H1 (cell line): ENCODE measurements at regions not wholly inside any gene's neighbourhood (a gene's known extent, or its start where the extent isn't known, plus 50 kb on each side); places are given as distances from the start of the nearest gene placed in this dataset.

Source experiments
- CTCF ChIA-PET: fragments of 300-600 bp; sonication (Branson Sonifier 250); formaldehyde crosslinking; loops from one replicate; lab custom pipeline; 2021; ENCODE audit not compliant: partially characterized antibody; lab: Charles Lee
- POLR2A ChIA-PET: fragments of 300-600 bp; sonication (Branson Sonifier 250); formaldehyde crosslinking; loops from one replicate; lab custom pipeline; 2021; ENCODE audit warnings: inconsistent platforms; ENCODE audit not compliant: partially characterized antibody; lab: Charles Lee
- DNase-seq, 2 experiments: peaks; one replicate each; pipeline versions ENCODE4 v3.0.0 to v3.0.0-alpha.2; 2010 to 2022; ENCODE audit warnings: low spot score in 2 of 2, low read depth in 1 of 2, mixed read lengths in 1 of 2
- FAIRE-seq: peaks from 2 replicates; lab custom pipeline; 2011; peaks lifted over from hg19 to GRCh38; lab: Jason Lieb, UNC
- H2AFZ ChIP-seq: 2 replicates; pipeline ENCODE4 v1.8.1; 2012; ENCODE audit warnings: low read length, inconsistent platforms
- H2AK5ac ChIP-seq: 2 replicates; pipeline ENCODE4 v1.6.1; 2013; ENCODE audit warnings: low read depth, low read length
- H2BK120ac ChIP-seq: replicated peaks from 2 replicates; pipeline ENCODE3; 2013; ENCODE audit warnings: low read depth, low read length, inconsistent platforms
- H2BK12ac ChIP-seq: 2 replicates; pipeline ENCODE4 v1.6.1; 2013; ENCODE audit warnings: low read depth, low read length
- H2BK15ac ChIP-seq: 2 replicates; pipeline ENCODE4 v1.6.1; 2013; ENCODE audit warnings: low read length
- H2BK20ac ChIP-seq: 2 replicates; pipeline ENCODE4 v1.6.1; 2013; ENCODE audit warnings: low read length
- H2BK5ac ChIP-seq: 2 replicates; pipeline ENCODE4 v1.6.1; 2013; ENCODE audit warnings: low read depth, low read length
- H3K14ac ChIP-seq: 2 replicates; pipeline ENCODE4 v1.6.1; 2013; ENCODE audit warnings: inconsistent platforms; ENCODE audit not compliant: insufficient read length
- H3K18ac ChIP-seq: 2 replicates; pipeline ENCODE4 v1.6.1; 2013; ENCODE audit warnings: low read length; ENCODE audit errors: extremely low read depth
- H3K23ac ChIP-seq: 2 replicates; pipeline ENCODE4 v1.6.1; 2013; ENCODE audit warnings: inconsistent platforms; ENCODE audit not compliant: insufficient read length
- H3K23me2 ChIP-seq: 2 replicates; pipeline ENCODE4 v1.6.1; 2013; ENCODE audit warnings: low read depth, low read length
- H3K27ac ChIP-seq: 2 replicates; pipeline ENCODE4 v1.6.1; 2011; ENCODE audit warnings: low read depth, low read length, inconsistent platforms
- H3K27me3 ChIP-seq, 4 experiments: replicated peaks in 1 of 4; 1 replicate in 1 of 4; 2 replicates in 3 of 4; pipeline versions ENCODE4 v1.6.1 to v1.8.1; 2011 to 2013; ENCODE audit warnings: low read length in 3 of 4, mild to moderate bottlenecking in 3 of 4, inconsistent platforms in 2 of 4, mixed read lengths in 2 of 4, moderate library complexity in 1 of 4; ENCODE audit not compliant: control insufficient read depth in 3 of 4, insufficient read depth in 3 of 4; ENCODE audit errors: extremely low read depth in 1 of 4
- H3K36me3 ChIP-seq, 4 experiments: 2 replicates each; pipeline versions ENCODE4 v1.6.1 to v1.8.1; 2011 to 2013; ENCODE audit warnings: mild to moderate bottlenecking in 4 of 4, low read length in 3 of 4, moderate library complexity in 2 of 4, control low read depth in 1 of 4, inconsistent platforms in 1 of 4; ENCODE audit not compliant: insufficient read depth in 4 of 4, control insufficient read depth in 2 of 4
- H3K4ac ChIP-seq: replicated peaks from 2 replicates; pipeline ENCODE3; 2013; ENCODE audit warnings: low read length, low read depth, mixed read lengths, inconsistent platforms; ENCODE audit not compliant: insufficient read length
- H3K4me1 ChIP-seq, 4 experiments: replicated peaks in 1 of 4; 1 replicate in 1 of 4; 2 replicates in 3 of 4; pipeline versions ENCODE4 v1.6.1 to v1.8.1; 2011 to 2013; ENCODE audit warnings: low read length in 3 of 4, inconsistent platforms in 2 of 4, mixed read lengths in 1 of 4; ENCODE audit not compliant: insufficient read depth in 4 of 4, control insufficient read depth in 3 of 4
- H3K4me2 ChIP-seq, 2 experiments: 2 replicates each; pipeline versions ENCODE4 v1.6.1 to v1.8.1; 2011 to 2013; ENCODE audit warnings: low read depth in 2 of 2, low read length in 2 of 2, control low read depth in 1 of 2, inconsistent platforms in 1 of 2, mild to moderate bottlenecking in 1 of 2; ENCODE audit not compliant: insufficient read depth in 1 of 2
- H3K4me3 ChIP-seq, 4 experiments: fragments of 200-600, 300-600 bp in 1 of 4; sonication (generic), shearing (Covaris generic), sonication (Bioruptor Twin) in 1 of 4; 2 replicates each; pipeline versions ENCODE4 v1.5.1 to v1.8.1; 2011 to 2016; ENCODE audit warnings: low read length in 4 of 4, low read depth in 3 of 4, control low read depth in 2 of 4, inconsistent platforms in 2 of 4, mild to moderate bottlenecking in 2 of 4, mixed read lengths in 1 of 4, moderate library complexity in 1 of 4; ENCODE audit not compliant: insufficient read depth in 2 of 4; ENCODE audit errors: extremely low read depth in 1 of 4
- H3K56ac ChIP-seq: replicated peaks from 2 replicates; pipeline ENCODE3; 2013; ENCODE audit warnings: low read depth, mild to moderate bottlenecking, mixed read lengths, low read length, inconsistent platforms; ENCODE audit not compliant: insufficient read length
- H3K79me1 ChIP-seq: 2 replicates; pipeline ENCODE4 v1.6.1; 2013; ENCODE audit warnings: low read depth, low read length, control low read depth
- H3K79me2 ChIP-seq, 2 experiments: 2 replicates each; pipeline versions ENCODE4 v1.6.1 to v1.8.1; 2012 to 2013; ENCODE audit warnings: low read length in 2 of 2, mild to moderate bottlenecking in 2 of 2, inconsistent platforms in 1 of 2; ENCODE audit not compliant: insufficient read depth in 2 of 2, control insufficient read depth in 1 of 2
- H3K9ac ChIP-seq, 4 experiments: replicated peaks in 1 of 4; 1 replicate in 1 of 4; 2 replicates in 3 of 4; pipeline versions ENCODE4 v1.6.1 to v1.8.1; 2011 to 2013; ENCODE audit warnings: low read depth in 3 of 4, low read length in 3 of 4, control low read depth in 2 of 4, mild to moderate bottlenecking in 2 of 4, moderate library complexity in 2 of 4, inconsistent platforms in 1 of 4; ENCODE audit errors: extremely low read depth in 1 of 4
- H3K9me3 ChIP-seq, 2 experiments: 2 replicates each; pipeline versions ENCODE4 v1.6.1 to v1.8.1; 2012 to 2013; ENCODE audit warnings: mild to moderate bottlenecking in 2 of 2, moderate library complexity in 2 of 2, control low read depth in 1 of 2, inconsistent platforms in 1 of 2, low read depth in 1 of 2, low read length in 1 of 2, mixed read lengths in 1 of 2; ENCODE audit not compliant: insufficient read depth in 2 of 2
- H4K20me1 ChIP-seq, 2 experiments: replicated peaks in 1 of 2; 2 replicates each; pipeline versions ENCODE3 to v1.8.1; 2011 to 2013; ENCODE audit warnings: inconsistent platforms in 2 of 2, low read length in 2 of 2, mild to moderate bottlenecking in 1 of 2; ENCODE audit not compliant: insufficient read depth in 2 of 2, control insufficient read depth in 1 of 2
- H4K5ac ChIP-seq: 2 replicates; pipeline ENCODE4 v1.6.1; 2013; ENCODE audit warnings: low read length, low read depth, mixed read lengths, inconsistent platforms; ENCODE audit not compliant: insufficient read length
- H4K8ac ChIP-seq: 2 replicates; pipeline ENCODE4 v1.8.0; 2013; ENCODE audit warnings: mild to moderate bottlenecking, moderate library complexity, low read length, inconsistent platforms; ENCODE audit not compliant: insufficient read depth; ENCODE audit errors: extremely low read depth
- H4K91ac ChIP-seq: replicated peaks from 2 replicates; pipeline ENCODE3; 2013; ENCODE audit warnings: low read length, mixed read lengths, inconsistent platforms; ENCODE audit not compliant: insufficient read length
- CHD2 ChIP-seq: IDR thresholded peaks from 2 replicates; pipeline ENCODE4 v1.6.1; 2012; ENCODE audit warnings: low read length, improper control_type of control experiment
- CTBP2 ChIP-seq: IDR thresholded peaks from 2 replicates; pipeline ENCODE4 v1.7.0; 2011; ENCODE audit warnings: borderline replicate concordance, mild to moderate bottlenecking, moderate library complexity, mixed read lengths, low read length; ENCODE audit not compliant: insufficient read depth, insufficient read length
- GTF2F1 ChIP-seq: IDR thresholded peaks from 2 replicates; pipeline ENCODE4 v1.6.1; 2012; ENCODE audit warnings: low read depth, low read length, improper control_type of control experiment, borderline replicate concordance
- HDAC2 ChIP-seq, 2 experiments: fragments of 300-600 bp in 1 of 2; sonication (generic) in 1 of 2; IDR thresholded peaks; 2 replicates each; pipeline ENCODE4 v1.6.1; 2011 to 2012; ENCODE audit warnings: low read depth in 2 of 2, low read length in 2 of 2, mild to moderate bottlenecking in 2 of 2, moderate library complexity in 2 of 2, borderline replicate concordance in 1 of 2, inconsistent platforms in 1 of 2
- KDM1A ChIP-seq: fragments of 200-600, 300-600 bp; sonication (generic); IDR thresholded peaks from 2 replicates; pipeline ENCODE4 v1.7.1; 2016; ENCODE audit warnings: mild to moderate bottlenecking, low read length, borderline replicate concordance
- KDM5A ChIP-seq: fragments of 200-600 bp; IDR thresholded peaks from 2 replicates; pipeline ENCODE4 v1.7.1; 2012; ENCODE audit warnings: mild to moderate bottlenecking, low read length, inconsistent platforms, mixed read lengths
- MAFK ChIP-seq: IDR thresholded peaks from 2 replicates; pipeline ENCODE4 v1.6.1; 2012; ENCODE audit warnings: low read depth, mild to moderate bottlenecking, improper control_type of control experiment, low read length
- NRF1 ChIP-seq: IDR thresholded peaks from 2 replicates; pipeline ENCODE4 v1.6.1; 2011; ENCODE audit warnings: mild to moderate bottlenecking, low read depth, low read length, improper control_type of control experiment
- SIN3A ChIP-seq, 2 experiments: IDR thresholded peaks in 1 of 2; conservative IDR thresholded peaks in 1 of 2; 2 replicates each; pipeline ENCODE4 v1.6.1; 2011 to 2012; ENCODE audit warnings: low read length in 2 of 2, improper control_type of control experiment in 1 of 2, low read depth in 1 of 2, mild to moderate bottlenecking in 1 of 2
- SIRT6 ChIP-seq: IDR thresholded peaks from one replicate; pipeline ENCODE4 v1.7.1; 2012; ENCODE audit warnings: low read length, inconsistent platforms
- SIX5 ChIP-seq: IDR thresholded peaks from 2 replicates; pipeline ENCODE4 v1.6.1; 2011; ENCODE audit warnings: mild to moderate bottlenecking, low read depth, low read length
- SP1 ChIP-seq: IDR thresholded peaks from 2 replicates; pipeline ENCODE4 v1.6.1; 2011; ENCODE audit warnings: low read depth, low read length
- SP4 ChIP-seq: IDR thresholded peaks from 2 replicates; pipeline ENCODE4 v1.6.1; 2012; ENCODE audit warnings: low read length, inconsistent platforms
- TBP ChIP-seq: IDR thresholded peaks from 2 replicates; pipeline ENCODE4 v1.6.1; 2011; ENCODE audit warnings: low read depth, low read length, improper control_type of control experiment
- YY1 ChIP-seq: IDR thresholded peaks from 2 replicates; pipeline ENCODE4 v1.6.1; 2011; ENCODE audit warnings: low read depth, mild to moderate bottlenecking, low read length
- WGBS, 2 experiments: shearing (Covaris generic) in 1 of 2; methylation state at CpG; one replicate each; pipeline versions ENCODE4 v1.1.6 to v1.1.7; 2013 to 2015; ENCODE audit warnings: low lambda C conversion rate in 2 of 2, mixed read lengths in 2 of 2, inconsistent platforms in 1 of 2, low coverage in 1 of 2, missing lambda C conversion rate in 1 of 2; ENCODE audit not compliant: insufficient replicate concordance in 2 of 2, insufficient coverage in 1 of 2, insufficient read length in 1 of 2; ENCODE audit errors: extremely low coverage in 1 of 2, missing lambda C conversion rate in 1 of 2; 5-methylcytosine and 5-hydroxymethylcytosine counted together
- TF ChIP-seq, protein P1 (sequence below): IDR thresholded peaks from 2 replicates; pipeline ENCODE4 v1.6.1; 2012; ENCODE audit warnings: inconsistent platforms

- ChIA-PET CTCF (interaction anchor here (0.6 kb wide), 1 partner anchor 209 kb away, joined by 3 read pairs; no protein-coding TSS in a partner anchor), POLR2A (no interaction called here)
- TF ChIP-seq TBP, result no peak
- no peak for TF ChIP-seq KDM5A
- no peak for TF ChIP-seq SIN3A (conservative IDR thresholded peaks at IDR 0.05 in 1 of 2, IDR thresholded peaks at IDR 0.05 in 1 of 2; ENCODE audit: low read depth in 1 of 2, low read length in 2 of 2)
- TF ChIP-seq CHD2, result no peak
- no peak for TF ChIP-seq SP1
- TF ChIP-seq SP4, result no peak
- no peak for TF ChIP-seq CTBP2
- TF ChIP-seq NRF1, result no peak
- TF ChIP-seq GTF2F1, result no peak
- TF ChIP-seq SIX5, result no peak
- TF ChIP-seq KDM1A, result no peak
- no peak for TF ChIP-seq MAFK
- no peak for TF ChIP-seq SIRT6
- no peak for TF ChIP-seq HDAC2 (IDR thresholded peaks at IDR 0.05; ENCODE audit: borderline replicate concordance in 1 of 2, low read depth in 2 of 2, low read length in 2 of 2)
- TF ChIP-seq, protein P1, sequence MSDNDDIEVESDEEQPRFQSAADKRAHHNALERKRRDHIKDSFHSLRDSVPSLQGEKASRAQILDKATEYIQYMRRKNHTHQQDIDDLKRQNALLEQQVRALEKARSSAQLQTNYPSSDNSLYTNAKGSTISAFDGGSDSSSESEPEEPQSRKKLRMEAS, result no peak
- no peak for TF ChIP-seq YY1
Measured at GRCh38 chr1:195373856-195374255, 1234.4 kb downstream of the KCNT2 start.

More at GRCh38 chr1:195373856-195374255, 1234.4 kb downstream of the KCNT2 start:
- Histone ChIP-seq H4K5ac (no peak overlapping the region), H2BK12ac (no peak overlapping the region), H3K18ac (no peak overlapping the region), H3K79me2 (no peaks in the 10 kb centered on the region), H2BK120ac (no peak overlapping the region), H4K20me1 (no peaks in the 10 kb centered on the region), H2BK20ac (no peak overlapping the region), H3K4me3 (no peak overlapping the region), H3K4ac (no peak overlapping the region), H3K27me3 (no peaks in the 10 kb centered on the region), H4K8ac (no peak overlapping the region), H2AK5ac (no peak overlapping the region), H3K79me1 (no peaks in the 10 kb centered on the region), H3K4me1 (peaks cover 0 to 2% (median under 1%) of the 10 kb centered on the region in 4 experiments; a peak in 2 of 7 replicates), H2BK5ac (no peak overlapping the region), H3K23me2 (no peaks in the 10 kb centered on the region), H3K4me2 (no peak overlapping the region), H3K14ac (no peak overlapping the region), H3K56ac (no peak overlapping the region), H4K91ac (no peak overlapping the region), H3K9ac (no peak overlapping the region), H3K36me3 (no peaks in the 10 kb centered on the region), H3K23ac (no peak overlapping the region), H2BK15ac (no peak overlapping the region), H2AFZ (no peak overlapping the region), H3K27ac (no peak overlapping the region), H3K9me3 (no peaks in the 10 kb centered on the region)
- WGBS, 2 experiments, result 96% methylated on average over 3 of the region's 3 CpGs; no CpG with 5 or more reads in 1 of the 2 experiments
- DNase-seq (no peak), FAIRE-seq (no peak)
